HCT116 (cell line): ENCODE measurements at regions not wholly inside any gene's neighbourhood (a gene's known extent, or its start where the extent isn't known, plus 50 kb on each side); places are given as distances from the start of the nearest gene placed in this dataset.

Experiments
- ATAC-seq: fragments of 200-7000 bp; cut with Tn5 transposase; 2 replicates; pipeline ENCODE4 v1.9.1; 2020; ENCODE audit warnings: mild to moderate bottlenecking, moderate library complexity
- BruUV-seq: library from RNA; stranded (reverse); fragments of 400-500 nt; replicated peaks from 2 replicates; lab custom pipeline; 2021; lab: Mats Ljungman, UMichigan
- CTCF ChIA-PET: fragments of 300-600 bp; sonication (Branson Sonifier 250); formaldehyde crosslinking; loops from one replicate; lab custom pipeline; 2021; ENCODE audit warnings: antibody characterized with exemption; lab: Charles Lee
- POLR2A ChIA-PET: fragments of 300-600, 350-600 bp; sonication (Branson Sonifier 250); formaldehyde crosslinking; loops from one replicate; lab custom pipeline; 2021; ENCODE audit warnings: antibody characterized with exemption; lab: Charles Lee
- RAD21 ChIA-PET, 2 experiments: fragments of 300-600 bp; sonication (Branson Sonifier 250); formaldehyde crosslinking; loops; one replicate each; lab custom pipeline; 2023; ENCODE audit warnings: low total read pairs in 2 of 2; ENCODE audit not compliant: uncharacterized antibody in 2 of 2, unreplicated experiment in 2 of 2, low non-redundant PET in 1 of 2; lab: Charles Lee
- DNase-seq: peaks from one replicate; pipeline ENCODE4 v3.0.0-alpha.2; 2010; ENCODE audit warnings: low read depth, low spot score
- H2AFZ ChIP-seq: fragments of 200-600 bp; shearing (Covaris generic), sonication (generic); 2 replicates; pipeline ENCODE4 v1.6.1; 2017; ENCODE audit warnings: low read depth, mixed run types, mixed read lengths, antibody characterized with exemption, low read length; ENCODE audit not compliant: poor library complexity, severe bottlenecking
- H3K27ac ChIP-seq: 2 replicates; pipeline ENCODE4 v1.5.1; 2012; ENCODE audit warnings: low read depth, low read length
- H3K27me3 ChIP-seq: fragments of 200-600 bp; sonication (generic); 2 replicates; pipeline ENCODE4 v1.6.1; 2016; ENCODE audit warnings: mixed run types, low read length, mixed read lengths; ENCODE audit not compliant: insufficient read depth
- H3K36me3 ChIP-seq, 2 experiments: fragments of 200-500 bp in 1 of 2; fragments of 200-600 bp in 1 of 2; sonication (Bioruptor generic) in 1 of 2; sonication (generic) in 1 of 2; 2 replicates each; pipeline versions ENCODE4 v1.5.1 to v1.6.1; 2014 to 2016; ENCODE audit warnings: low read length in 2 of 2, inconsistent platforms in 1 of 2, mixed read lengths in 1 of 2, mixed run types in 1 of 2; ENCODE audit not compliant: insufficient read depth in 2 of 2, control insufficient read depth in 1 of 2
- H3K4me1 ChIP-seq, 2 experiments: fragments of 200-600 bp in 1 of 2; sonication (generic) in 1 of 2; 2 replicates each; pipeline versions ENCODE4 v1.5.1 to v1.6.1; 2012 to 2017; ENCODE audit warnings: low read length in 2 of 2, inconsistent platforms in 1 of 2, mild to moderate bottlenecking in 1 of 2, mixed read lengths in 1 of 2, mixed run types in 1 of 2, moderate library complexity in 1 of 2; ENCODE audit not compliant: insufficient read depth in 2 of 2, control insufficient read depth in 1 of 2
- H3K4me2 ChIP-seq: fragments of 200-600 bp; sonication (generic); 2 replicates; pipeline ENCODE4 v1.6.1; 2017; ENCODE audit warnings: mixed run types, low read length, mixed read lengths
- H3K4me3 ChIP-seq, 2 experiments: fragments of 200-600 bp in 1 of 2; sonication (generic) in 1 of 2; replicated peaks in 1 of 2; 2 replicates each; pipeline ENCODE4 v1.5.1; 2011 to 2016; ENCODE audit warnings: low read length in 2 of 2, control low read depth in 1 of 2, low read depth in 1 of 2, mild to moderate bottlenecking in 1 of 2, mixed read lengths in 1 of 2, mixed run types in 1 of 2
- H3K79me2 ChIP-seq: fragments of 200-600 bp; sonication (generic); 2 replicates; pipeline ENCODE4 v1.6.1; 2017; ENCODE audit warnings: mild to moderate bottlenecking, mixed run types, low read length, moderate library complexity, mixed read lengths; ENCODE audit not compliant: insufficient read depth
- H3K9ac ChIP-seq: fragments of 200-600 bp; sonication (generic); 2 replicates; pipeline ENCODE4 v1.6.1; 2016; ENCODE audit warnings: low read length, mixed read lengths
- H3K9me2 ChIP-seq: fragments of 200-600 bp; sonication (generic), shearing (Covaris generic); 2 replicates; pipeline ENCODE4 v1.6.1; 2017; ENCODE audit warnings: mixed run types, mild to moderate bottlenecking, moderate library complexity; ENCODE audit not compliant: insufficient read depth
- H3K9me3 ChIP-seq, 2 experiments: fragments of 200-500 bp in 1 of 2; fragments of 200-600 bp in 1 of 2; sonication (Bioruptor generic) in 1 of 2; sonication (generic) in 1 of 2; 2 replicates each; pipeline ENCODE4 v1.6.1; 2014 to 2017; ENCODE audit warnings: low read length in 2 of 2, mixed read lengths in 2 of 2, inconsistent platforms in 1 of 2, low read depth in 1 of 2, mild to moderate bottlenecking in 1 of 2, mixed run types in 1 of 2, moderate library complexity in 1 of 2; ENCODE audit not compliant: control insufficient read depth in 1 of 2, insufficient read depth in 1 of 2
- H4K20me1 ChIP-seq: fragments of 200-600 bp; sonication (generic), shearing (Covaris generic); 2 replicates; pipeline ENCODE4 v1.6.1; 2017; ENCODE audit warnings: mixed run types, mild to moderate bottlenecking, moderate library complexity; ENCODE audit not compliant: insufficient read depth
- CTCF ChIP-seq, 3 experiments: fragments of 200-600 bp in 1 of 3; sonication (generic) in 1 of 3; IDR thresholded peaks in 2 of 3; conservative IDR thresholded peaks in 1 of 3; 2 replicates each; pipeline ENCODE4 v1.5.1; 2012 to 2017; ENCODE audit warnings: low read depth in 2 of 3, low read length in 2 of 3, antibody characterized with exemption in 1 of 3, borderline replicate concordance in 1 of 3, control low read depth in 1 of 3, mild to moderate bottlenecking in 1 of 3, mixed read lengths in 1 of 3, mixed run types in 1 of 3, moderate library complexity in 1 of 3; ENCODE audit not compliant: insufficient read depth in 1 of 3
- EGR1 ChIP-seq: IDR thresholded peaks from 2 replicates; pipeline ENCODE4 v1.6.1; 2012; ENCODE audit warnings: low read depth
- ELF1 ChIP-seq: IDR thresholded peaks from 2 replicates; pipeline ENCODE4 v1.6.1; 2012; ENCODE audit warnings: low read depth, borderline replicate concordance
- FOSL1 ChIP-seq: IDR thresholded peaks from 2 replicates; pipeline ENCODE4 v1.6.1; 2012; ENCODE audit warnings: low read depth
- JUND ChIP-seq: IDR thresholded peaks from 2 replicates; pipeline ENCODE4 v1.6.1; 2012
- MAX ChIP-seq: IDR thresholded peaks from 2 replicates; pipeline ENCODE4 v1.6.1; 2012
- POLR2A ChIP-seq: IDR thresholded peaks from 2 replicates; pipeline ENCODE4 v1.7.0; 2011; ENCODE audit warnings: borderline replicate concordance; ENCODE audit not compliant: insufficient read depth, insufficient read length; ENCODE audit errors: extremely low read depth
- POLR2AphosphoS5 ChIP-seq: IDR thresholded peaks from 2 replicates; pipeline ENCODE4 v1.6.1; 2011; ENCODE audit warnings: mild to moderate bottlenecking, low read depth, low read length, moderate library complexity
- RAD21 ChIP-seq: IDR thresholded peaks from 2 replicates; pipeline ENCODE4 v1.6.1; 2012; ENCODE audit warnings: low read depth, mild to moderate bottlenecking
- REST ChIP-seq: IDR thresholded peaks from 2 replicates; pipeline ENCODE4 v1.6.1; 2012; ENCODE audit warnings: low read depth
- SIN3A ChIP-seq: IDR thresholded peaks from 2 replicates; pipeline ENCODE4 v1.6.1; 2012; ENCODE audit warnings: low read depth
- SP1 ChIP-seq: IDR thresholded peaks from 2 replicates; pipeline ENCODE4 v1.6.1; 2012; ENCODE audit warnings: low read depth
- SRF ChIP-seq: IDR thresholded peaks from 2 replicates; pipeline ENCODE4 v1.6.1; 2012; ENCODE audit warnings: low read depth
- YY1 ChIP-seq: IDR thresholded peaks from 2 replicates; pipeline ENCODE4 v1.6.1; 2011; ENCODE audit warnings: low read length, low read depth, moderate library complexity, mild to moderate bottlenecking; ENCODE audit not compliant: insufficient replicate concordance; ENCODE audit errors: extremely low read depth
- ZBTB33 ChIP-seq: IDR thresholded peaks from 2 replicates; pipeline ENCODE4 v1.6.1; 2011; ENCODE audit warnings: mild to moderate bottlenecking, low read length, moderate library complexity; ENCODE audit not compliant: insufficient replicate concordance; ENCODE audit errors: extremely low read depth
- ZNF274 ChIP-seq: fragments of 200-500 bp; sonication (Bioruptor generic); IDR thresholded peaks from 2 replicates; pipeline ENCODE4 v1.6.1; 2014; ENCODE audit warnings: mild to moderate bottlenecking, low read depth, low read length, inconsistent platforms
- intact Hi-C: fragments of 100-400 bp; cut with micrococcal nuclease; formaldehyde crosslinking; loops from 2 replicates; pipeline ENCODE4 v1.10.0; 2022

GRCh38 chr14:88975043-88975830 is 150.8 kb downstream of the TTC8 start:
- intact Hi-C loops: no loop called here
- Histone ChIP-seq H3K27me3 (0 out of 2 replicates have a peak, but pooled peaks cover under 1% of the 10 kb centered on the region), H3K9ac (no peak overlapping the region), H3K4me3 (no peak overlapping the region), H4K20me1 (no peaks in the 10 kb centered on the region), H3K9me2 (no peaks in the 10 kb centered on the region), H3K4me1 (no peaks in the 10 kb centered on the region), H2AFZ (no peak overlapping the region), H3K27ac (no peak overlapping the region), H3K9me3 (no peaks in the 10 kb centered on the region), H3K4me2 (no peak overlapping the region), H3K36me3 (no peaks in the 10 kb centered on the region), H3K79me2 (no peaks in the 10 kb centered on the region)
- ChIA-PET CTCF (no interaction called here), RAD21 (no interaction called here), POLR2A (no interaction called here)
- no peak for DNase-seq
- TF ChIP-seq EGR1 (no peak), FOSL1 (no peak), YY1 (no peak), POLR2A (no peak), POLR2AphosphoS5 (no peak), REST (no peak), MAX (no peak), SIN3A (no peak), SRF (no peak), JUND (no peak), RAD21 (no peak), ZNF274 (no peak), SP1 (no peak), ZBTB33 (no peak), CTCF (IDR thresholded peaks at IDR 0.05 in 2 of 3, conservative IDR thresholded peaks at IDR 0.05 in 1 of 3; ENCODE audit: borderline replicate concordance in 1 of 3, insufficient read depth in 1 of 3, low read depth in 2 of 3, low read length in 2 of 3) (no peak), ELF1 (no peak)
- ATAC-seq: no peak
- BruUV-seq: no TSS peak
